Activated T-helper 2 cell treated with anti-CD3 and anti-CD28 coated beads, Interferon-gamma antibody, Interleukin-2, Interleukin-4, amounts not matched to agents 10 μg/mL and 5 μg/mL and 100 μg/mL, durations not matched to agents 14 hours and 24 hours and 36 hours (primary cell): ENCODE measurements at regions not wholly inside any gene's neighbourhood (a gene's known extent, or its start where the extent isn't known, plus 50 kb on each side); places are given as distances from the start of the nearest gene placed in this dataset.

Experiments used
- DNase-seq: peaks from one replicate; pipeline ENCODE4 v3.0.0; 2021; ENCODE audit warnings: low spot score
- H3K27ac Mint-ChIP-seq: one replicate; pipeline ENCODE4 v1.8.0; 2021; ENCODE audit warnings: mixed read lengths
- H3K27me3 Mint-ChIP-seq: one replicate; pipeline ENCODE4 v1.8.0; 2021; ENCODE audit warnings: low read depth, mixed read lengths
- H3K36me3 Mint-ChIP-seq: one replicate; pipeline ENCODE4 v1.8.0; 2021; ENCODE audit warnings: low read depth, mixed read lengths
- H3K4me1 Mint-ChIP-seq: one replicate; pipeline ENCODE4 v1.8.0; 2021; ENCODE audit warnings: low read depth, mixed read lengths
- H3K4me3 Mint-ChIP-seq: one replicate; pipeline ENCODE4 v1.8.0; 2021; ENCODE audit warnings: low read depth, mild to moderate bottlenecking, moderate library complexity, mixed read lengths
- H3K9me3 Mint-ChIP-seq: one replicate; pipeline ENCODE4 v1.8.0; 2021; ENCODE audit warnings: mixed read lengths
- intact Hi-C: fragments of 100-400 bp; cut with micrococcal nuclease; formaldehyde crosslinking; loops from one replicate; pipeline ENCODE4 v1.15.1; 2023

DNA sequence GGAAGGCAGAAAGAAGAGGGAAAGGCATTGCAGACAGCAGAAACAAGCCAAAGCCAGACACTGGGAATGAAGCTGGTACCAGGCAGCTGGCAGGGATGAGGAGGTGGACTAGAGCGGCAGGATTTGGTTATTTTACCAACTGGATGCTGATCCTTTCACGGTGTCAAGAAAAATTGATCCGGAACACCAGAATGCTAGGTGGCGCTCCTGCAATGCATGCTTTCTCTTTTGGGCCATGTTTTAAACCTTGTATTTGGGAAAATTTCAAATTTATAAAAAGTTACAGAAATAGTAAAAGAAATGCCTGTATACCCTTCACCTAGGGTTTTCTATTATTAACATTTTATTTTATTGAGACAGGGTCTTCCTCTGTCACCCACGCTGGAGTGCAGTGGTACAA is 224.7 kb downstream of the SOX9 start:
- no peak for DNase-seq
- H3K4me3 Mint-ChIP-seq, result no peak overlapping the region
- H3K4me1 Mint-ChIP-seq, result no peaks in the 10 kb centered on the region
- H3K9me3 Mint-ChIP-seq, result no peaks in the 10 kb centered on the region
- H3K36me3 Mint-ChIP-seq, result no peaks in the 10 kb centered on the region
- no peaks in the 10 kb centered on the region for H3K27me3 Mint-ChIP-seq
- intact Hi-C loops, result no loop called here
- H3K27ac Mint-ChIP-seq, result no peak overlapping the region

DNA sequence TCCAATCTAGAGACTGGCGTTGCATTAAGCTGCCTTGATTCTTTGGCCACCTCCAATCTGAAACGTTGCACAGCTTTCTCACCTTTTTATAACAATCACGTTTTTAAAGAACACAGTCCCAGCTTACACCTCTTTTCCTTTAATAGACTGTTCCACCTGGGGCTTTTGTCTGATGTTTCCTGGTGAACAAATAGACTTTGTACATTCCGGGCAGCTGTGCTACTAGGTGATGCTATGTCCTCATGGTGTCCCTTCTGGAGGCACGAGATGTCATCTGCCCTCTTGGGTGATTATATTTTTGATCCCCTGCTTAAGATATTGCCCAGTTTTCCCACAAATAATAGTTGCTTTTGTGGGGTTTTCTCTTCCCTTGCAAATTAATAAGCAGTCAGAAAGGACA is 225.5 kb downstream of the SOX9 start:
- Mint-ChIP-seq H3K4me1 (no peaks in the 10 kb centered on the region), H3K36me3 (no peaks in the 10 kb centered on the region), H3K9me3 (no peaks in the 10 kb centered on the region), H3K4me3 (no peak overlapping the region), H3K27me3 (no peaks in the 10 kb centered on the region), H3K27ac (no peak overlapping the region)
- intact Hi-C loops, result no loop called here
- no peak for DNase-seq

DNA sequence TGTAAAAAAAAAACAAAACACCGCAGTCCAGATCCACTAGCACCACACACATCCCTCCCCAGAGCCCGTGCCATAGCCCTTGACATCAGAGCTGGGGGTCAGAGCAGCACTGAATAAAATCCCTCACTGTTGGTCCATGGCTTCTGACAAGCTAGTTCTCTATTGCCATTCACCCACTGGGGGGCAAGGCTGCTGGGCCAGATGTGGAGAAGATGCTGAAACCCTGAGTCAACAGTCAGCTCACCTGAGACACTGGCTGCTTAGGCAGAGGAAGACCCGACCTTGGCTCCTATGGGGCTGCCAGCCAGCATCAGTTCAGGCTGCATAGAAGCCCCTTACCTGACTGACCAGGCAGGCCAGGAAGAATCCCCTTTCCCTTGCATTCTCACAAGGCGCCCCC is 228.2 kb downstream of the SOX9 start:
- Mint-ChIP-seq H3K36me3 (no peaks in the 10 kb centered on the region), H3K4me1 (no peaks in the 10 kb centered on the region), H3K4me3 (no peak overlapping the region), H3K27me3 (no peaks in the 10 kb centered on the region), H3K9me3 (no peaks in the 10 kb centered on the region), H3K27ac (no peak overlapping the region)
- intact Hi-C loops, result no loop called here
- no peak for DNase-seq

DNA sequence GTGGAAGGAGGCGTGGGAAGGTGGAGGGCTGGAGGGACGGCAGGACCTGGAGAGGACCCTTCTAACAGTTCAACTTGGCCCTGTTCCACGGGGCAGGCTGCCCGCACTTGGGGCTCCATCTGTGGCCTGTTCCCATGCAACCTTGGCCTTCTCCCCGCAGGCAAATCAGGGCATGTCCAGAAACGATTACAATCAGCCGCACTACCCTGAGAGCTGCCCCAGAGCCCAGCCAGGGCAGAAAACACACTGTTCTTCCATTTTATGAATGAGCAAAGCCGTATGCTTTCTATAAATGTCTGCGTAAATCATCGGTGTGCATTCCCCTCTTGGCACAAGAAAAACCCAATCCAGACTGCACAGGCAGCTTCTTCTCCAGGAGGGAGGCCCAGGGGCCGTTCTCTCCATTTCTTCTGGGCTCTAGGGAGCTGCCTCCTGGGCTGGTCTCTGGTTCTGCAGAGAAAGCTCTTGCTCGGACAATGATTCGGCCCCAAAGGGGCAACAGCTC is 228.7 kb downstream of the SOX9 start:
- no peak overlapping the region for H3K27ac Mint-ChIP-seq
- DNase-seq, result no peak
- no peaks in the 10 kb centered on the region for H3K36me3 Mint-ChIP-seq
- intact Hi-C loops, result no loop called here
- no peaks in the 10 kb centered on the region for H3K27me3 Mint-ChIP-seq
- no peak overlapping the region for H3K4me3 Mint-ChIP-seq
- no peaks in the 10 kb centered on the region for H3K9me3 Mint-ChIP-seq
- no peaks in the 10 kb centered on the region for H3K4me1 Mint-ChIP-seq

DNA sequence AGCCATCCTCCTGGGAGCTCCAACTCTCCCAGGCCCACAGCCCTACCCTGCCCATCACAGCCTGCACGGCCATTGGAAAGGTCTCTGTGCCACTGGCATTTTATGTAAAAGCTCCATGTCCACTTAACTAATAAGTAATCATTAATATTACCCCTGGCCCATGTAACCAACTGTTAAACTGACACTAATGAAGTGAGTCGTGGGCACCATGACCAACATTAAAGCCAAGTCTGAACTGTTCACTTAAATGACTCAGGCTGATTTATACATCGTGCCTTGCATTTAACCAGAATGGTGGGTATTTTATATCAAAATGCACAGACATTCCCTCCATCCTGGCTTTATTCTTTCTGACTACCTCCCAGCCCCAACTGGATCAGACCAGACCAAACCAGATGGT is 229.3 kb downstream of the SOX9 start:
- DNase-seq, result no peak
- H3K4me1 Mint-ChIP-seq, result no peaks in the 10 kb centered on the region
- no peaks in the 10 kb centered on the region for H3K36me3 Mint-ChIP-seq
- no peak overlapping the region for H3K27ac Mint-ChIP-seq
- no peak overlapping the region for H3K4me3 Mint-ChIP-seq
- no peaks in the 10 kb centered on the region for H3K27me3 Mint-ChIP-seq
- intact Hi-C loops, result no loop called here
- H3K9me3 Mint-ChIP-seq, result no peaks in the 10 kb centered on the region

DNA sequence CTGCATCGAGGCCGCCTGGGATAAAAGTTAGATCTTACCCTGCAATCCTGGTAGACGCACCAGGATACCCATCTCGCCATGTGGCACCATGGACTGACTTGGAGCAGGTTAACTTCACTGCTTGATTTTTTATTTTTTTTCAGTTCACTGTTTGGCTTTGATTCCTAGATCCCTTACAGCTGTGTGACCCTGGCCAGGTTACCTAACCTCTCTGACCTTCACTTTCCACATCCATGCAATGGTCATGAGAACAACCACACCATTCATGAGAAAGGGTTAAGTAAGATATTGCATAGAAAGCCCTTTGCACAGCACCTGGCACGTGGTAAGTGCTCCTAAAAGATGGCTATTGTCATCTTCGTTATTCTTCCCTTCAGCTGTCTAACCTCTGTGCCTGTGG is 230.5 kb downstream of the SOX9 start:
- Mint-ChIP-seq H3K9me3 (no peaks in the 10 kb centered on the region), H3K36me3 (no peaks in the 10 kb centered on the region), H3K4me1 (no peaks in the 10 kb centered on the region), H3K27ac (no peak overlapping the region), H3K4me3 (no peak overlapping the region), H3K27me3 (no peaks in the 10 kb centered on the region)
- intact Hi-C loops, result no loop called here
- DNase-seq, result no peak

DNA sequence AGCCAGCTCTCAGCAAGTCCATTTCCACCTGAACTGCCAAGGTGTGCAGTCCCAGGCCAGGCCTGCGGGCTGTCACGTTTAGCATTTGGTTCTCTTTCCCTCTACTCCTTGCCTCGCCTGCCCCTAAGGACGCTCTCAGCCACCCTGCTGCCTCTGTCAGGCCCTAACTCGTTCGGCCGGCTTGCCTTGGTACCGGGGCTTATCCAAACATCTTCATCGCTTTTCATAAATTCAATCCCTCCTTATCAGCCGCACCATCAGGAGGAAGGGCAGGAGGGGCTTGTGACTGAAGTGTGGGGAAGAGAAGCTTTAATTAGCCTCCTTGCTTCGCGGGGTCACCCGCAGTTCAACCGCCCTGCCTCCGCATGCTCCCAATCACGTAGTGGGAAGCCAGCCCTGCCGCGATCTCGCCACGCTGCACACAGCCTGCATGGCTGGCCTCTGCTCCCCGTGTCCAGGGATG is 231.1 kb downstream of the SOX9 start:
- Mint-ChIP-seq H3K36me3 (no peaks in the 10 kb centered on the region), H3K27me3 (no peaks in the 10 kb centered on the region), H3K27ac (no peak overlapping the region), H3K4me3 (no peak overlapping the region), H3K9me3 (no peaks in the 10 kb centered on the region), H3K4me1 (no peaks in the 10 kb centered on the region)
- intact Hi-C loops, result no loop called here
- no peak for DNase-seq

DNA sequence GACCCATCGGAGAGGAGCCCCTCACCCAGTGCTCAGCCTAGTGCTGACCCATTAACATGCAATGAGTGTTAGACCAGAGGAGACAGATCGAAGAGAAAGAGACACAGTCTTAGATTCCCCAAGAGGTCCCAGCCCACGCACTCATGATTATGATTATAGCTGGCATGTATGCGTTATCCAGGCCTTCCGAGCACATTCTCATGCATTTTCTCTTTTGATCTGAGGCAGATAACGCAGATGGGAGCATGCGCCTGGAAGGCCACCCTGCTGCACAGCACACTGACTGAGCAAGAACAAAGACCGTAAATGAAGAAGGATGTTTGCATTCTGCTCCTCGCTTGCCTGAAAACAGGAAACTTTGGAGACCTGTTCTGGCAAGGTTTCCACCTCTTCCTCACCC is 232.7 kb downstream of the SOX9 start:
- H3K27me3 Mint-ChIP-seq, result no peaks in the 10 kb centered on the region
- H3K27ac Mint-ChIP-seq, result no peak overlapping the region
- H3K4me1 Mint-ChIP-seq, result no peaks in the 10 kb centered on the region
- H3K36me3 Mint-ChIP-seq, result no peaks in the 10 kb centered on the region
- intact Hi-C loops, result no loop called here
- no peak for DNase-seq
- H3K9me3 Mint-ChIP-seq, result peaks cover 7% of the 10 kb centered on the region
- H3K4me3 Mint-ChIP-seq, result no peak overlapping the region

DNA sequence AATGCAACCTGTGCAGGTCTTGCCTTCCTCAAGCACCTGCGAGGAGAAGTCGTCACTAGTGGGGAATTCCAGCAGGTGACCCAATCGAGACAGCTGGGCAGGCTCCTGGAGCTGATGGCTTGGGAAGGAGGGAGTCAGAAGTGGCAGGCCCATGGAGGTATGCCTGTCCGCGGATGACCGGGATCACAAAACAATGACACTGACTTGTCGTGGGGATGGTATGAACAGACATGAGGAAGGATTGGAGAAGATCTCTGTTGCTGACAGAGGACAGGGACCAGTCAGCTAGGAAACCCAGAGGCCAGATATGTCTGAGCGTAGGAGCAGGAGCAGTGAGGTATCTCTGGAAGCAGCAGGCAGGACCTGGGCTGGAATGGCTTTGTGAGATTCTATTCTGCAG is 233.3 kb downstream of the SOX9 start:
- no peaks in the 10 kb centered on the region for H3K4me1 Mint-ChIP-seq
- intact Hi-C loops, result no loop called here
- H3K9me3 Mint-ChIP-seq, result peaks cover 7% of the 10 kb centered on the region
- H3K27me3 Mint-ChIP-seq, result no peaks in the 10 kb centered on the region
- no peak overlapping the region for H3K27ac Mint-ChIP-seq
- no peak overlapping the region for H3K4me3 Mint-ChIP-seq
- no peaks in the 10 kb centered on the region for H3K36me3 Mint-ChIP-seq
- no peak for DNase-seq

DNA sequence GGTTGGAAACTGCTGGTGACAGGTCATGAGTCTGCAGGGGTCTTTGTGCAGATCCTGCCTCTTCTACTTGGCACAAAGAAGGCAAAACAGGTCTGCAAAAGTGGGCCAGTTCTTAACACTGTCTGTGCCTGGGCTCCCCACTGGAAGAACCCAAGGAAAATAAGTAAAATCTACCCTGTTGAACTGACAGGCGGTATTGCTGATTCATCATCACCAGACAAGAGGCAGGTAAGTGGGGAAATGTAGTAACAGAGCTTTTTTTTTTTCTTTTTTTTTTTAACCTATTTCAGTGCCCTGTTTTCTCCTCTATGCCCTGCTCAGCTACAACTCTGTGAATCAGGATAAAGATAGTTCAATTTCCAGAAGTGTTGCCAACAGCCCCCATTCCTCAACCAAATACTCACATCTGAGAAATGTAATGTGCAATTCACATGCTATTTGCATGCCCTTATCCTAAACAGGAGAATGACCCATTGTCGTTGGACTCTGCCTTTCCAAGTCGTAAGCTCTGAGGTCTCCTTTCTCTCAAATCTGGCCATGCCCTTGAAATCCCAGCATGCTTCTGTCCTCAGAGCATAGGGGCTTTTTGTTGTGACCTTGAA is 237.0 kb downstream of the SOX9 start:
- H3K4me3 Mint-ChIP-seq, result no peak overlapping the region
- no peaks in the 10 kb centered on the region for H3K36me3 Mint-ChIP-seq
- no peaks in the 10 kb centered on the region for H3K4me1 Mint-ChIP-seq
- no peaks in the 10 kb centered on the region for H3K27me3 Mint-ChIP-seq
- H3K27ac Mint-ChIP-seq, result no peak overlapping the region
- intact Hi-C loops, result no loop called here
- DNase-seq, result no peak
- peaks cover 11% of the 10 kb centered on the region for H3K9me3 Mint-ChIP-seq

DNA sequence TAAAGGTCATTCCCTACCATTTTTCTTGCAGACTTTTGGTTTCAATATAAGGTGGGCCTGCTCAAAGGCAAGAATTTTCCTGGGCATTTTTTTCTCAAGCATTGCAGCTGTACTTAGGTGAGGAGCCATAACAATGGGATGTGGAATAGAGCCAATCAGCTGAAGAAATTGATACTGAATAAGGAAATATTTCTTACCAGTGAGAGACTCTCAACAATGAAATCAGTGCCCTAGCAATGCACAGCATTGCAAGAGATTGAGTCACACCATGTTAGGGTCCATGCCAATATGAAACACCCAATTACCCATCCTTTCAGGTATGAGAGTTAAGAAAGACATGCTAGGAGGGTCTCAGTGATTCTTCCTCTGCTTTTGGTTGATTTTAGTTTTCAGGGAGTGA is 237.6 kb downstream of the SOX9 start:
- no peak for DNase-seq
- no peak overlapping the region for H3K27ac Mint-ChIP-seq
- H3K4me3 Mint-ChIP-seq, result no peak overlapping the region
- H3K36me3 Mint-ChIP-seq, result no peaks in the 10 kb centered on the region
- intact Hi-C loops, result no loop called here
- H3K9me3 Mint-ChIP-seq, result peaks cover 11% of the 10 kb centered on the region
- no peaks in the 10 kb centered on the region for H3K4me1 Mint-ChIP-seq
- no peaks in the 10 kb centered on the region for H3K27me3 Mint-ChIP-seq

DNA sequence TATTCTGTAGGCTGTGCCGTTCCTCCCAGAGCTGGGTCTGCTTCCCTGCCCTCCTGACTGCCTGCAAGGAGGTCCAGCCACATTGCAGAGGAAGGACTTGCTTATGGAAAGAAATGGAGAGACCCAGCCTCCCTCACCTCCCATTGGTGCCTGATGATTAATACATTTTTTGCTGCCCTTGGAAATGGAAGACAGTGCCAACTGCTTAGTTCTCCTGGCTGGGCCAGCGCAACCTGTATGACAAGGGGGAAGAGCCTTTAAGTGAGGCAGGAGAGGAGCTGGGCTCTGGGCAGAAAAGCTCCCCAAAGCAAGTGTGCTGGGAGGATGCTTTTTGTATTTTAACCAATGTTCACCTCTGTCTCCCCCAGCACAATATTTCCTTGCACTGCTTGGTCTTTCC is 238.5 kb downstream of the SOX9 start:
- no peak overlapping the region for H3K4me3 Mint-ChIP-seq
- H3K36me3 Mint-ChIP-seq, result no peaks in the 10 kb centered on the region
- intact Hi-C loops, result no loop called here
- no peak for DNase-seq
- no peak overlapping the region for H3K27ac Mint-ChIP-seq
- H3K4me1 Mint-ChIP-seq, result no peaks in the 10 kb centered on the region
- peaks cover 11% of the 10 kb centered on the region for H3K9me3 Mint-ChIP-seq
- H3K27me3 Mint-ChIP-seq, result no peaks in the 10 kb centered on the region

DNA sequence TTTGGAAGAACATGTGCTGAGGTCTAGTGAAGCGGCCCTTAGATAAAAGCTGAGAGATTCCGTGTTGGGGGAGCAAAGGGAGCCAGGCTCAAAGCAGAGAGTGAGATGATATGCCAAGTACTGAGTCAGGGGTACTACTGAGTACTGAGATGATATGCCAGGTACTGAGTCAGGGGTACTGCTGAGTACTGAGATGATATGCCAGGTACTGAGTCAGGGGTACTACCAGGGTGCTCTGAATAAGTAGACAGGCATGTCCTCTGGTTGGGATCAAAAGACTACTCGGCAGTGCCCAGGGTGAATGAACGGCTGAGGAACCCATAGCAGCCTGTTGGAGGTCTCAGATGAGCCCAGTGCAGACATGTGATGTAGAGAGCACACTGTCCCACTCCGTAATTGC is 239.0 kb downstream of the SOX9 start:
- Mint-ChIP-seq H3K9me3 (peaks cover 11% of the 10 kb centered on the region), H3K36me3 (no peaks in the 10 kb centered on the region)

DNA sequence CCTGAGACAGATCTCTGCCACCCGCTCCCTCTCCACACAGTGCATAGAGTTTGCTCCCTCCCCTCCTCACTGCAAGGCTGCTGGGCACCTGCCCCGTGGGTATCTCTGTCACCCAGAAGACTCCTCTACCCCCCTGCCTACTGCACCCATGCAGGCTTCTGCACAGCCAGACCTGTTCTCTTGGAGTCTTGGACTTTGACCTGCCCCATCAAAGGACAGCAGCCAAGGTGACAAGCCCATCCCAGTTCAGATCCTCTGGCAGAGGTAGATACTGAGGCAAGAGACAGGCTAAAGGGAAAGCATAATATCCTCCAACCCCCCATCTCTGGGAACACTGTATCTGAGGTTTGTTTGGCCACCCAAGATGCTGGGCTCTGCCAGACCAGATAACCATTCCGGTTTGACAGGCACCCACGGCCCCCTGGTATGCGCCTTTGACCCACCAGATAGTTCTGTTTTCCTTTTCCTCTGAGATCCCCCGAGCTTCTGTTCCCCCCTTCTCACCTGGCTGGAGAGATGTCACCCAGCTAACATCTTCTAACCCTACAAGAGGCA is 239.6 kb downstream of the SOX9 start:
- intact Hi-C loops, result no loop called here
- no peaks in the 10 kb centered on the region for H3K27me3 Mint-ChIP-seq
- H3K4me3 Mint-ChIP-seq, result no peak overlapping the region
- DNase-seq, result no peak
- no peaks in the 10 kb centered on the region for H3K36me3 Mint-ChIP-seq
- no peak overlapping the region for H3K27ac Mint-ChIP-seq
- no peaks in the 10 kb centered on the region for H3K4me1 Mint-ChIP-seq
- H3K9me3 Mint-ChIP-seq, result peaks cover 11% of the 10 kb centered on the region

More for the DNA sequence above, 239.0 kb downstream of the SOX9 start:
- H3K27me3 Mint-ChIP-seq, result no peaks in the 10 kb centered on the region
- intact Hi-C loops, result no loop called here
- no peak for DNase-seq
- H3K4me1 Mint-ChIP-seq, result no peaks in the 10 kb centered on the region
- no peak overlapping the region for H3K27ac Mint-ChIP-seq
- no peak overlapping the region for H3K4me3 Mint-ChIP-seq
